Osteocyte (in vitro differentiated cells): ENCODE measurements at regions not wholly inside any gene's neighbourhood (a gene's known extent, or its start where the extent isn't known, plus 50 kb on each side); places are given as distances from the start of the nearest gene placed in this dataset.

Experiments used
- DNase-seq: peaks from one replicate; pipeline ENCODE4 v3.0.0; 2021; ENCODE audit warnings: mixed read lengths; ENCODE audit not compliant: unreplicated experiment; ENCODE audit errors: extremely low spot score
- H3K27ac Mint-ChIP-seq: one replicate; pipeline ENCODE4 v1.8.0; 2021; ENCODE audit warnings: mild to moderate bottlenecking, mixed read lengths; ENCODE audit not compliant: unreplicated experiment
- H3K27me3 Mint-ChIP-seq: one replicate; pipeline ENCODE4 v1.8.0; 2021; ENCODE audit warnings: mixed read lengths; ENCODE audit not compliant: unreplicated experiment
- H3K36me3 Mint-ChIP-seq: one replicate; pipeline ENCODE4 v1.8.0; 2021; ENCODE audit warnings: mixed read lengths; ENCODE audit not compliant: unreplicated experiment
- H3K4me1 Mint-ChIP-seq: one replicate; pipeline ENCODE4 v1.8.0; 2021; ENCODE audit warnings: mixed read lengths; ENCODE audit not compliant: unreplicated experiment
- H3K4me3 Mint-ChIP-seq: one replicate; pipeline ENCODE4 v1.8.0; 2021; ENCODE audit warnings: mild to moderate bottlenecking, moderate library complexity, mixed read lengths; ENCODE audit not compliant: unreplicated experiment
- H3K9me3 Mint-ChIP-seq: one replicate; pipeline ENCODE4 v1.8.0; 2021; ENCODE audit warnings: mixed read lengths; ENCODE audit not compliant: unreplicated experiment
- CTCF ChIP-seq: fragments of 200-600 bp; sonication (generic); IDR thresholded peaks from 2 replicates; pipeline ENCODE4 v1.5.0; 2021; ENCODE audit warnings: antibody characterized with exemption, mild to moderate bottlenecking, moderate library complexity

- H3K27me3 Mint-ChIP-seq = peaks cover 6% of the 10 kb centered on the region
- no peaks in the 10 kb centered on the region for H3K9me3 Mint-ChIP-seq
- TF ChIP-seq CTCF = no peak
- H3K4me3 Mint-ChIP-seq = no peak overlapping the region
- DNase-seq = no peak
- H3K27ac Mint-ChIP-seq = no peak overlapping the region
- H3K4me1 Mint-ChIP-seq = no peaks in the 10 kb centered on the region
- no peaks in the 10 kb centered on the region for H3K36me3 Mint-ChIP-seq
Measured at GRCh38 chr5:74020503-74020902, 394.5 kb downstream of the ARHGEF28 start.

GRCh38 chr5:74019923-74020322, 393.9 kb downstream of the ARHGEF28 start:
- H3K27me3 Mint-ChIP-seq = peaks cover 6% of the 10 kb centered on the region
- no peaks in the 10 kb centered on the region for H3K36me3 Mint-ChIP-seq
- no peak overlapping the region for H3K4me3 Mint-ChIP-seq
- no peak overlapping the region for H3K27ac Mint-ChIP-seq
- H3K9me3 Mint-ChIP-seq = no peaks in the 10 kb centered on the region
- TF ChIP-seq CTCF = no peak
- no peaks in the 10 kb centered on the region for H3K4me1 Mint-ChIP-seq
- no peak for DNase-seq

GRCh38 chr5:74017786-74018211, 391.8 kb downstream of the ARHGEF28 start:
- Mint-ChIP-seq H3K9me3 (no peaks in the 10 kb centered on the region), H3K4me3 (no peak overlapping the region)
- no peak for DNase-seq

DNA sequence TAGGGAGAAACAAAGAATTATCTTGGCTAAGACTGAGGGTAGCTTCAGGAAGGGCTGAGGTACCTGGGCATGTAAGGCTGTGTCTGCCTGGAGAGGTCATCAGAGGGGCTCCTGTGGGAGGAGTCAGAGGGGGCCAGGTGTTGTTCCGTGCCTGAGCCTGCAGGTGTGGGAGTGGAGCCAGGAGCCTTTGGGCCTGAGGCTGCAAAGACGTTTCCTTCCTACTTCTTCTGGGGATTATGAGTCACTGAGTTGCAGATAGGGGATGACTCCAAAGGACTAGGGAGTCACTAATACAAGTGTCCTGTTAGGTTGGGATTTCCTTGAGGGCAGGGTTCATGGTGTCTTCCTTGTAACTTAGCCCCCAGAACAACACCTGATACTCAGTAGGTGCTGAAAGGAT, 391.1 kb downstream of the ARHGEF28 start:
- no peak overlapping the region for H3K4me3 Mint-ChIP-seq
- peaks cover 3% of the 10 kb centered on the region for H3K4me1 Mint-ChIP-seq
- H3K27me3 Mint-ChIP-seq = no peaks in the 10 kb centered on the region
- H3K9me3 Mint-ChIP-seq = no peaks in the 10 kb centered on the region
- TF ChIP-seq CTCF = no peak
- no peak overlapping the region for H3K27ac Mint-ChIP-seq
- no peaks in the 10 kb centered on the region for H3K36me3 Mint-ChIP-seq
- DNase-seq = no peak

More at GRCh38 chr5:74017786-74018211, 391.8 kb downstream of the ARHGEF28 start:
- no peak for TF ChIP-seq CTCF
- Mint-ChIP-seq H3K36me3 (no peaks in the 10 kb centered on the region), H3K4me1 (no peaks in the 10 kb centered on the region), H3K27ac (no peak overlapping the region), H3K27me3 (peaks cover 2% of the 10 kb centered on the region)

DNA sequence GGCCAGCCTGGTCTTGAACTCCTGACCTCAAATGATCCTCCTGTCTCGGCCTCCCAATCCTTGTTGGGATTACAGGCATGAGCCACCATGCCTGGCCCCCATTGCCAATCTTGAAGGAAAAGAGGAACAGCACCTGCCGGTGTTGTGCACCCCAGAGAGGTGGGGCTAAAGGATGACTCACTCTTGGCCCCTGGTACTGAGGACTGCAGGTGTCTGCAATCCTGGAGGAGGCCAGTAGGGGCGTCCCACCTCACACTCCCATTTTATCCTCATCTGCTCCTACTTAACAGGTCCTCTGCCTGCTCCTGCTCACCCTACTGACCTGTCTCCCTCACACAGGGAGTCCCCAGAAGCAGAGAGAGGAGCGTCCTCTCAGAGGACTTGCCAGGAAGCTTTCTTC, 390.4 kb downstream of the ARHGEF28 start:
- Mint-ChIP-seq H3K4me3 (no peak overlapping the region), H3K9me3 (no peaks in the 10 kb centered on the region), H3K36me3 (no peaks in the 10 kb centered on the region), H3K4me1 (peaks cover 3% of the 10 kb centered on the region), H3K27me3 (no peaks in the 10 kb centered on the region), H3K27ac (no peak overlapping the region)
- DNase-seq = no peak
- TF ChIP-seq CTCF = no peak
